Kidney epithelial cell (primary cell): ENCODE measurements at regions not wholly inside any gene's neighbourhood (a gene's known extent, or its start where the extent isn't known, plus 50 kb on each side); places are given as distances from the start of the nearest gene placed in this dataset.

Experiments used
- DNase-seq: peaks from one replicate; pipeline ENCODE4 v3.0.0-alpha.2; 2010; ENCODE audit warnings: low read depth
- H3K27me3 ChIP-seq: 2 replicates; pipeline ENCODE4 v1.6.0; 2011; ENCODE audit warnings: low read length; ENCODE audit not compliant: control insufficient read depth, insufficient read depth
- H3K36me3 ChIP-seq: 2 replicates; pipeline ENCODE4 v1.5.1; 2011; ENCODE audit warnings: low read length; ENCODE audit not compliant: control insufficient read depth, insufficient read depth
- H3K4me3 ChIP-seq: 2 replicates; pipeline ENCODE4 v1.5.1; 2011; ENCODE audit warnings: low read depth, mild to moderate bottlenecking, control low read depth, low read length
- TF ChIP-seq, protein P1 (sequence below): IDR thresholded peaks from 2 replicates; pipeline ENCODE4 v1.5.1; 2011; ENCODE audit warnings: mild to moderate bottlenecking, moderate library complexity, low read length, control low read depth, inconsistent platforms; ENCODE audit not compliant: insufficient read depth, poor library complexity, severe bottlenecking

DNA sequence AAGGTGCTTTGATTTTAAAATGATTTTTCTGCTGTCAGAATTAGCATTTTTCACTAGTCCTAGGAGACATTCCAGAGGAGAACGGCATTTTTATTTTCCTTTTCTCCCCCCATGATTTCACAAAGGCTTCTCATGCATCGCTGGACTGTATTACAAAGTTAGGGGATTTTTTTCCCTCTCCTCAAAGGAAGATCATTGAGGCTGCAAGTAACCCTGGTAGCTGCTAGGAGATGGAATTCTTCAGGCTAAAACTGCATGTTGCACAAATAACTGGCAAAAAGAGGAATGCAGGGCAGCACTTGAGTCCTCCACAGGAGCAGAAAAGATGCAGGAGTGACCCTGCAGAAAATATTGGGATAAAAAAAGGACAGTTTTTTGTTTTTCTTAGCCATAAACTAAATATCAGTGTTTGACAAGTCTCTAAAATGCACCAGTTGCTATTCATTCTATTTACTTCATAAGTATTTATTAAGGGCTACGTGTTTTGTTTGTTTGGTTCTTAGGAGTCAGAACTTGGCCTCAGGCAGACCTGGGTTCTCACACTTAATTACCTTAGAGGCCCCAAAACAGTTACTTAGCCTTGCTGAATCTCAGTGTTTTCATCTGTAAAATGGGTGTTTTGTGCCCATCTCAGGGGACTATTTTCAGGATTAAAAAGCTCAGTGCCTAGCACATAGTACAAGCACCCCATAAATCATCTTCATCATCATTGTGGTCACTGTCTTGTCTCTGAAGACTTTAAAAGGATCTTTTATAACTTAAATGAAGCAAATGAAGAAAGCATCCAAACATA, 144.5 kb upstream of the ID4 start:
- TF ChIP-seq, protein P1, sequence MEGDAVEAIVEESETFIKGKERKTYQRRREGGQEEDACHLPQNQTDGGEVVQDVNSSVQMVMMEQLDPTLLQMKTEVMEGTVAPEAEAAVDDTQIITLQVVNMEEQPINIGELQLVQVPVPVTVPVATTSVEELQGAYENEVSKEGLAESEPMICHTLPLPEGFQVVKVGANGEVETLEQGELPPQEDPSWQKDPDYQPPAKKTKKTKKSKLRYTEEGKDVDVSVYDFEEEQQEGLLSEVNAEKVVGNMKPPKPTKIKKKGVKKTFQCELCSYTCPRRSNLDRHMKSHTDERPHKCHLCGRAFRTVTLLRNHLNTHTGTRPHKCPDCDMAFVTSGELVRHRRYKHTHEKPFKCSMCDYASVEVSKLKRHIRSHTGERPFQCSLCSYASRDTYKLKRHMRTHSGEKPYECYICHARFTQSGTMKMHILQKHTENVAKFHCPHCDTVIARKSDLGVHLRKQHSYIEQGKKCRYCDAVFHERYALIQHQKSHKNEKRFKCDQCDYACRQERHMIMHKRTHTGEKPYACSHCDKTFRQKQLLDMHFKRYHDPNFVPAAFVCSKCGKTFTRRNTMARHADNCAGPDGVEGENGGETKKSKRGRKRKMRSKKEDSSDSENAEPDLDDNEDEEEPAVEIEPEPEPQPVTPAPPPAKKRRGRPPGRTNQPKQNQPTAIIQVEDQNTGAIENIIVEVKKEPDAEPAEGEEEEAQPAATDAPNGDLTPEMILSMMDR: no peak
- H3K27me3 ChIP-seq: no peaks in the 10 kb centered on the region

DNA sequence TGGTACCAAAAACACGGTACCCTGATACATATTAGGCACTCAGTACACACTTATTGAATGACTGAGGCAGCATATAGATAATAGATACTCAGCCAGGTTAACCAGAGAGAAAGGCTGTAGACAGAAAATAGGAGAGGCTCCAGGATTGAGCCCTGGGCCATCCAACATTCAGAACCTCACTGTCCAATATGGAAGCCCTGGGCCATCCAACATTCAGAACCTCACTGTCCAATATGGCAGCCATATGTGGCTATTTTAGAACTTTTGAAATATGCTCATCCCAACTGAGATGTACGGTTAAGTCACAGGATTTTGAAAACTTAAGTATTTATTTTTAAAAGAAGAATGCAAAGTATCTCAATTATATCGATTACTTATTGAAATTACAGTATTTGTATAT, 142.5 kb upstream of the ID4 start:
- TF ChIP-seq, protein P1: no peak
- no peak for DNase-seq
- Histone ChIP-seq H3K36me3 (no peaks in the 10 kb centered on the region), H3K4me3 (no peak overlapping the region), H3K27me3 (no peaks in the 10 kb centered on the region)

More for the DNA sequence above, 144.5 kb upstream of the ID4 start:
- no peaks in the 10 kb centered on the region for H3K36me3 ChIP-seq
- no peak overlapping the region for H3K4me3 ChIP-seq
- DNase-seq: no peak

DNA sequence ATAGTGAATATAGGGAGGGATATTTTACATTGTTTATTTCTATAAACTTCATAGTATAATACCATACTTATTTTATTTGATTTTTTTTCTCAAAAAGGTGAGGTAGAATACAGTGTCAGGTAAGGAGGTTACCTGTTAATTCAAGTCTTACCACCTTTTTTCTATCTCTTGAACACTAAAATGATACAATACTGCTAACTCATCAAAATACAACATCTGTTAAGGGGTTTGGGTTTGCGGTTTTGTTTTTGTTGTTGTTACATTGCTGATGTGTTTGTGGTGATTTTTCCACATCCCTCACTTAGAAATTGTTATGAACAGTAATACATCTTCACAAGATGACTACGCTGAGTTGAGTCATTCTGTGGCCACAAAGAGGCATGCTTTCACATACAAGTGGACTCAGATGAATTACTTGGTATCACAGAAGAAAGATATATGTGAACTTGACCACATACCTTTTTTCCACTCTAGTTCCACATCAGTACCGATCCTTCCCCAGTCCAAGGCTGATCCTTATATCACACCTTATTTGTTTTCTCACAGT, 139.4 kb upstream of the ID4 start:
- TF ChIP-seq, protein P1: no peak
- no peak for DNase-seq
- Histone ChIP-seq H3K27me3 (no peaks in the 10 kb centered on the region), H3K36me3 (no peaks in the 10 kb centered on the region), H3K4me3 (no peak overlapping the region)

DNA sequence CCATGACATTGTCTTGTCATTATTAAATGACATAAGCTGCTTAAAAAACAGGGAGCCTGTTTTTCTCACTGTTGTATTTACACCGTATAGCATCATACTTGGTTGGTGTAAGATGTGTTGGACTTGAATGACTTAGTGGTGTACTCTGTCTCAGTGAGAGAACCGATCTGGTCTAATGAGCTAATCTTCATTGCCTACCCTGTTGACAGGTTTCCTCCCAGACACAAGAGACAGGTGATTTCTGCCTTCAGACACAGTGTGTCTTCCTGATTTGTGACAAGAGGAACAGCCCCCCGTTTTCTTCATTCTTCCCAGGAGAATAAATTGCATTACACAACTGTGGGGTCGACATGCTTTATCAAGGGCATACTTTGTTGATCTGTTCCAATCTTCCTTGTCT, 137.2 kb upstream of the ID4 start:
- TF ChIP-seq, protein P1: no peak
- no peak for DNase-seq

DNA sequence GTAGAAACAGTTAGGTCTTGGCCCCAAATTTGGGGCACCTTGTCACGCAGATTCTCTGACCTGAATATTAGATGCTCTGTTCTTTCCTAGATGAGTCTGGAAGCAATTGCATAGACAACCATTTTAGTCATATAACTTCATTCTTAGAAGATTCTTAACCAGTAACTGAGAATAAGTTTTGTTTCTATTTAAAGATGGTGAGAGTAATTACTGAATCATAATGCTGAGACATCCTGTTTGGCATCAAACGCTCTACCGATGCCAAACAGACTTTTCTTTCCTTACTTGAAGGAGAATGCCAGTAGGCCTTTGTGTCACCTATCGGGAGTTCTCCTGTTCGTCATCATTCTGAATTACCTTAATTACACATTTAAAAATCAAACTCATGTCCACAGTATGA, 131.6 kb upstream of the ID4 start:
- TF ChIP-seq, protein P1: no peak
- no peak overlapping the region for H3K4me3 ChIP-seq
- no peaks in the 10 kb centered on the region for H3K36me3 ChIP-seq
- no peaks in the 10 kb centered on the region for H3K27me3 ChIP-seq
- DNase-seq: no peak

More for the DNA sequence above, 137.2 kb upstream of the ID4 start:
- H3K36me3 ChIP-seq: no peaks in the 10 kb centered on the region
- no peak overlapping the region for H3K4me3 ChIP-seq
- H3K27me3 ChIP-seq: no peaks in the 10 kb centered on the region
